OCI-LY7 (cell line): ENCODE measurements at regions not wholly inside any gene's neighbourhood (a gene's known extent, or its start where the extent isn't known, plus 50 kb on each side); places are given as distances from the start of the nearest gene placed in this dataset.

Experiments used
- CTCF ChIP-seq: fragments of 200-600 bp; sonication (generic); conservative IDR thresholded peaks from 2 replicates; pipeline ENCODE4 v1.5.1; 2014; ENCODE audit warnings: mild to moderate bottlenecking, antibody characterized with exemption, low read length, moderate library complexity, mixed read lengths
- EZH2phosphoT487 ChIP-seq: fragments of 200-600 bp; sonication (generic); IDR thresholded peaks from 2 replicates; pipeline ENCODE4 v1.6.1; 2018; ENCODE audit warnings: low read depth, borderline replicate concordance, mild to moderate bottlenecking, mixed run types, antibody characterized with exemption, low read length, moderate library complexity, mixed read lengths

GRCh38 chr1:98147280-98147679, 226.4 kb upstream of the DPYD start:
- TF ChIP-seq CTCF = no peak
- no peak for TF ChIP-seq EZH2phosphoT487
